GM12892 (cell line): ENCODE measurements at regions not wholly inside any gene's neighbourhood (a gene's known extent, or its start where the extent isn't known, plus 50 kb on each side); places are given as distances from the start of the nearest gene placed in this dataset.

Experiments used
- POLR2A ChIP-seq: IDR thresholded peaks from 2 replicates; pipeline ENCODE4 v1.6.1; 2011; ENCODE audit warnings: low read depth, low read length, control low read depth
- POLR2AphosphoS5 ChIP-seq: IDR thresholded peaks from 2 replicates; pipeline ENCODE4 v1.6.1; 2011; ENCODE audit warnings: low read depth, low read length, control low read depth
- TAF1 ChIP-seq: IDR thresholded peaks from 2 replicates; pipeline ENCODE4 v1.6.1; 2011; ENCODE audit warnings: low read depth, mild to moderate bottlenecking, control low read depth, low read length, borderline replicate concordance

- no peak for TF ChIP-seq POLR2A
- no peak for TF ChIP-seq POLR2AphosphoS5
- TF ChIP-seq TAF1, result no peak
Measured at GRCh38 chr14:66284346-66284745, 201.8 kb upstream of the CCDC196 start.
